ENCODE measurements at regions not wholly inside any gene's neighbourhood (a gene's known extent, or its start where the extent isn't known, plus 50 kb on each side); places are given as distances from the start of the nearest gene placed in this dataset.
"Not testable (repeated sequence)": the region's sequence is repeated elsewhere in the genome, so short reads cannot be mapped to it uniquely, and the experiment has no call there.

DNA sequence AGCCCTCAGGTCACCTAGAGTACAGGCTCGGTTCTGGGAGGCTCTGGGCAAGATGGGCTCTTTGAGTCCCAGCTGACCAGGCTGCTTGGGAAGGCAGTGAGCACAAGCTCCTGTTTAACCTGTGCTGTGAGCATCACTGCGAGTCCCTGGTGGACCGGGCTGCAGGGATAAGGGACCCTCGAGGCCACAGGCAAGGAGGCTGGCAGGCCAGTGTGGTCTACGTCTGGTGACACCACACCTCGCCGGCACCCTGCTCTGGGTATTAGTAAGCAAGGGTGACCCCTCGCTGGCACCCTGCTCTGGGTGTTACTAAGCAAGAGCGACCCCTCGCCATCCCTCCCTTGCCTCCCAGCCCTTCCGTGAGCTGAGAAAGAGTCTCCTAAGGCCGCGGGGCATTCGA lies 125.9 kb upstream of the FOXD4L5 start:
- Mint-ChIP-seq H3K27me3 (ENCODE audit: insufficient read depth) (peaks cover 1% of the 10 kb centered on the region; the same call in 1 of the 2 replicates), H3K4me3 (no peak overlapping the region), H3K4me1 (ENCODE audit: low read depth) (no peaks in the 10 kb centered on the region), H3K36me3 (ENCODE audit: low read depth) (no peaks in the 10 kb centered on the region), H3K27ac (no peak overlapping the region), H3K9me3 (peaks cover 44% of the 10 kb centered on the region)
- TF ChIP-seq, protein P1, sequence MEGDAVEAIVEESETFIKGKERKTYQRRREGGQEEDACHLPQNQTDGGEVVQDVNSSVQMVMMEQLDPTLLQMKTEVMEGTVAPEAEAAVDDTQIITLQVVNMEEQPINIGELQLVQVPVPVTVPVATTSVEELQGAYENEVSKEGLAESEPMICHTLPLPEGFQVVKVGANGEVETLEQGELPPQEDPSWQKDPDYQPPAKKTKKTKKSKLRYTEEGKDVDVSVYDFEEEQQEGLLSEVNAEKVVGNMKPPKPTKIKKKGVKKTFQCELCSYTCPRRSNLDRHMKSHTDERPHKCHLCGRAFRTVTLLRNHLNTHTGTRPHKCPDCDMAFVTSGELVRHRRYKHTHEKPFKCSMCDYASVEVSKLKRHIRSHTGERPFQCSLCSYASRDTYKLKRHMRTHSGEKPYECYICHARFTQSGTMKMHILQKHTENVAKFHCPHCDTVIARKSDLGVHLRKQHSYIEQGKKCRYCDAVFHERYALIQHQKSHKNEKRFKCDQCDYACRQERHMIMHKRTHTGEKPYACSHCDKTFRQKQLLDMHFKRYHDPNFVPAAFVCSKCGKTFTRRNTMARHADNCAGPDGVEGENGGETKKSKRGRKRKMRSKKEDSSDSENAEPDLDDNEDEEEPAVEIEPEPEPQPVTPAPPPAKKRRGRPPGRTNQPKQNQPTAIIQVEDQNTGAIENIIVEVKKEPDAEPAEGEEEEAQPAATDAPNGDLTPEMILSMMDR (IDR thresholded peaks at IDR 0.05): no peak
- DNase-seq: no peak

DNA sequence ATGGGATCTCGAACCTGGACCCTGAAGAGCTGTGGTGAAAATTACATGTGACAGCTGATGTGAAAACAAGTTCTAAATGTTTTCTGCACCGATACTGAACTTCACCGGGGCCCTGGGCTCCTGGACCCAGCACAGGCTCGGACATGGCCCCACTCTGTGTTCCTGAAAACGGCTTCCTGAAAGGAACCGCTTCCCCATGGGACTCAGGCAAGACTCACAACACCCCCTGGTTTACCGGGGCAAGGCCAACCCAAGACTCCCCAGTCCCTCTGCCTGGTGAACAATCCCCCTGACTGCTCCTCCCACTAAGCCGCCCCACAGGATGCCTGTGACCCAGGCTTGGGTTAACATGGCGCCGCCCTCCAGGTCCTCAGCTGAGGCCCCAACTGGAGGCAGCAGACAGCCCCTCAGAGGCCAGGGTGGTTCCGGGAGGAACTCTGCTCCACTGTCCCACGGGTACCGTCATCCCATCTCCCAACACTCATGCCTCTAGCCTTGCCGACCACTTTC lies 124.5 kb upstream of the FOXD4L5 start:
- Mint-ChIP-seq H3K9me3 (peaks cover 45% of the 10 kb centered on the region), H3K27ac (no peak overlapping the region), H3K4me3 (no peak overlapping the region), H3K27me3 (ENCODE audit: insufficient read depth) (peaks cover 1% of the 10 kb centered on the region; the same call in 1 of the 2 replicates), H3K4me1 (ENCODE audit: low read depth) (no peaks in the 10 kb centered on the region), H3K36me3 (ENCODE audit: low read depth) (no peaks in the 10 kb centered on the region)
- TF ChIP-seq, protein P1 (IDR thresholded peaks at IDR 0.05): no peak
- no peak for DNase-seq

DNA sequence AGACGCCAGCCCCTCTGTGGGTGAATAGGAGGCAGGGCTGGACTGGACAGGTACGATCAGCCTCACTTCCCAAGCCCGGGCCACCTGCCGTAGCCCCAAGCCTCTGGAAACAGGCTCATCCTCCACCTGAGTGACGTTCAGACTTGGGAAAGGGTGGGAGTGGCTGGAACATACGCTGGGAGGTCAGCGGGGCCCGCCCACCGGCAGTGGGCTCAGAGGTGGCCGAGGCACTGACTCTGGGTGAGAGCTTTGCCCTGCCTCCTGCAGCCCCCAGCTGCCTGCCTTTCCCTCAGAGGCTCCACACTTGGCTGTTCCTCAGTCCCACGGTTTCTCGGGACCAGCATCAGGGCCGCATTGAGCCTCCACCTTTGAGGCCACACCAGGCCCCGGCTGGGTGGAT lies 123.8 kb upstream of the FOXD4L5 start:
- H3K4me1 Mint-ChIP-seq (ENCODE audit: low read depth); DNase-seq; H3K27ac Mint-ChIP-seq; H3K27me3 Mint-ChIP-seq (ENCODE audit: insufficient read depth); H3K4me3 Mint-ChIP-seq; H3K36me3 Mint-ChIP-seq (ENCODE audit: low read depth): not testable (repeated sequence)
- peaks cover 41% of the 10 kb centered on the region for H3K9me3 Mint-ChIP-seq

DNA sequence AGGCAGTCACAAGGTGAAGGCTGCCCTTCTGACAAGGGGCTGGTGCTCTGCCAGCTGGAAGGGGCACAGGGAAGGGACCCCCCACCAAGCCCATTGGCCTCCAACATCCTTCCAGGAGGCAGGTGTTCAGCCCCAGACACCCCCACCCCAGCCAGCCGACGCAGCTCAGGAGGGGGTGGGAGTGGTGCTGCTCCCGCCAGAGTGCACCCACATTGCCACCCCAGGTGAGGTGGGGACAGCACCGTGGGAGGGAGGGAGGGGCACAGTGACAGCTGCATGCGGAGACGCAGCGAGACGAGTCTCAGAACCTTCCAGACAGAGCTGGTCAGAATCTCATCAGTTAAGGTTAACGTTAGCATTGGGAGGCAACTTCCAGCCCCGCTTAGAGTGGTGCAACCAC lies 121.6 kb upstream of the FOXD4L5 start:
- not testable (repeated sequence) for DNase-seq; H3K27me3 Mint-ChIP-seq (ENCODE audit: insufficient read depth); H3K4me1 Mint-ChIP-seq (ENCODE audit: low read depth); H3K36me3 Mint-ChIP-seq (ENCODE audit: low read depth); H3K4me3 Mint-ChIP-seq; H3K27ac Mint-ChIP-seq
- peaks cover 50% of the 10 kb centered on the region for H3K9me3 Mint-ChIP-seq

DNA sequence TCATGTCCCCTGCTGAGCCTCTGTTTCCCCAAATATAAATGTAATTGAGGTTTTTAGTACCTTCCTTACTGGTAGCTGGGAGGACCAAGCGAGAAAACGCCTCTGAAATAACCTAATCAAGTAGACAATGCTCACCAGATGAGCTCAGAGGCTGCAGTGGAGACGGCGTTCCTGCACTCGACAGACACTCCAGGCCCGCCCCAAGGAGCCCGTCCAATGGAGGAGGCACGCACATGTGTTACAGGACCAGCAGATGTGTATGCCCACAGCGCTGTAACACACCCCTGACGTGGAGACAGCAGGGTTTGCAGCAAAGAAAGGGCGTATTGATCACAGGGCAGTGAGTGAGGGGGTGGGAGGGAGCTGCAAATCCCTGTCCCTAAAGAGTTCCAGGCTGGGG lies 120.8 kb upstream of the FOXD4L5 start:
- H3K36me3 Mint-ChIP-seq (ENCODE audit: low read depth); H3K4me1 Mint-ChIP-seq (ENCODE audit: low read depth); DNase-seq; H3K27me3 Mint-ChIP-seq (ENCODE audit: insufficient read depth); H3K27ac Mint-ChIP-seq; H3K4me3 Mint-ChIP-seq: not testable (repeated sequence)
- H3K9me3 Mint-ChIP-seq: peaks cover 44% of the 10 kb centered on the region

DNA sequence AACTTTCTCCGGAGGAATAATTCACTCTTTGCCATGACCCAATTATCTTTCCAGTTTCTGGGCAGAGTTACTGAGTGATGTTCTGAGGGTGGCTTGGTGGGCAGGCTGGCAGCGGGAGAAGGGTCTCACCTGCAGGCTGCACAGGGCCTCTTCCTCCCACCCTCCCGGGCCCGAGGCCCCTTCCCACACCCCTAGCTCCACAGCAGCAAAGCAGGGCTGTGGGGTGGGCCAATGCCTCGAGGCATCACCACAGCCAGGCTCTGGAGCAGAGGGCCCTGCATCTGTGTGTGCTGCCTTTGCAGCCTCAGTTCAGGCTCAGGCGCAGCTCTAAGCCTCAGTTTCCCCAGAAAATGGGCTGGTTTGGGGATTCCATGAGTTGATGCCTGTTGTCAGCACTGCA lies 120.2 kb upstream of the FOXD4L5 start:
- H3K9me3 Mint-ChIP-seq: peaks cover 40% of the 10 kb centered on the region
- TF ChIP-seq, protein P1 (IDR thresholded peaks at IDR 0.05): no peak
- H3K36me3 Mint-ChIP-seq (ENCODE audit: low read depth): no peaks in the 10 kb centered on the region
- H3K27ac Mint-ChIP-seq: no peak overlapping the region
- DNase-seq: no peak
- no peaks in the 10 kb centered on the region for H3K27me3 Mint-ChIP-seq (ENCODE audit: insufficient read depth)
- H3K4me3 Mint-ChIP-seq: no peak overlapping the region
- H3K4me1 Mint-ChIP-seq (ENCODE audit: low read depth): no peaks in the 10 kb centered on the region

DNA sequence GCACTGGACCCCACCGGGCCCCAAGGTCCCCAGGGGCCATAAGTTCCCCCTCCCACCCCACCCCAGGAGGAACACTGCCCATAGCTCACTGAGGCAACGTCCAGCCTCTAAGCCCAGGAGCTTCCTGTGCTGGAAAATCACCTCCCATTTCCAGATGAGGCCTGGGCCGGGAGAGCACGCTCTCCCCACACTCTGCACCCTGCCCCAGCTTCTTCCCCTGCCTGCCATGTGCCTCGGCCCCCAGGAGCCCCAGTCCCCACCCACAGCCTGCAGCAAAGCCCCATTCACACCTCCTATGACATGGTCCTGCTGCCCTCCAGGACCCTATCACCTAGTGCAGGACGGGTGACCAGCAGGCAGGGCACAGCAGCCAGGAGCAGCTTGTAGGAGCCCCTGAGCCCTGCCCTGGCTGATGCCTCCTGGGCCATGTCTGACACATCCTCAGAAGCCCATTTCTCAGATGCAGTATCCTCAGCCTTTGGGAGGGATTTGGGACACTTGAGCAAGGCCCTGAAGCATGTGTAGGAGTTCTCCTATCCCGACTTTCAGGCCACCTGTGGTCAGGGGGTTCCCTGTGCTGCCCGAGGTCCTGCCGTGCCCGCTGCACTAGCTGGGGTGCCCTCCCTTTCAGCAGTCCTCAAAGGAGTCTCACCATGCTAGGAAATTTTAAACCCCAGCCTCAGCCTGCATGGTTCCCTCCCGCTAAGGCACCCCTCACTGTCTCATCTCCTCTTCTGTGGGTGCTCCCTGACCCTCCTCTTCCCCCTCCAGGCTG lies 119.4 kb upstream of the FOXD4L5 start:
- H3K4me3 Mint-ChIP-seq: no peak overlapping the region
- no peaks in the 10 kb centered on the region for H3K4me1 Mint-ChIP-seq (ENCODE audit: low read depth)
- peaks cover 34% of the 10 kb centered on the region for H3K9me3 Mint-ChIP-seq
- no peak for DNase-seq
- TF ChIP-seq, protein P1 (IDR thresholded peaks at IDR 0.05): no peak
- H3K36me3 Mint-ChIP-seq (ENCODE audit: low read depth): no peaks in the 10 kb centered on the region
- H3K27ac Mint-ChIP-seq: no peak overlapping the region
- no peaks in the 10 kb centered on the region for H3K27me3 Mint-ChIP-seq (ENCODE audit: insufficient read depth)
